GM18861 (cell line): ENCODE measurements at regions not wholly inside any gene's neighbourhood (a gene's known extent, or its start where the extent isn't known, plus 50 kb on each side); places are given as distances from the start of the nearest gene placed in this dataset.
A peak's percentile ranks its signal among the peaks of the same experiment; 100 is the strongest.
"Not testable (repeated sequence)": the region's sequence is repeated elsewhere in the genome, so short reads cannot be mapped to it uniquely, and the experiment has no call there.

ENCODE experiments used
- ATAC-seq: cut with Tn5 transposase; IDR thresholded peaks from one replicate; pipeline ENCODE4 v1.9.1; 2021; ENCODE audit not compliant: unreplicated experiment

GRCh38 chr3:40695848-40696247 is 171.1 kb downstream of the ZNF621 start:
- ATAC-seq: no peak

GRCh38 chr3:40698611-40699010 is 173.9 kb downstream of the ZNF621 start:
- not testable (repeated sequence) for ATAC-seq

GRCh38 chr3:40701016-40701588 is 176.3 kb downstream of the ZNF621 start:
- ATAC-seq: no peak

GRCh38 chr3:40704224-40704623 is 179.5 kb downstream of the ZNF621 start:
- ATAC-seq: no peak

- no peak for ATAC-seq
These were observed 180.9 kb downstream of the ZNF621 start for GRCh38 chr3:40705663-40706062.

GRCh38 chr3:40713306-40713705 is 188.5 kb downstream of the ZNF621 start:
- no peak for ATAC-seq

- no peak for ATAC-seq
These were observed 189.0 kb downstream of the ZNF621 start for GRCh38 chr3:40713795-40714194.

- no peak for ATAC-seq
These were observed 190.1 kb downstream of the ZNF621 start for GRCh38 chr3:40714771-40715345.

GRCh38 chr3:40715551-40715950 is 190.8 kb downstream of the ZNF621 start:
- no peak for ATAC-seq

GRCh38 chr3:40717471-40717870 is 192.7 kb downstream of the ZNF621 start:
- no peak for ATAC-seq

GRCh38 chr3:40718209-40718608 is 193.4 kb downstream of the ZNF621 start:
- no peak for ATAC-seq

GRCh38 chr3:40718681-40719080 is 193.9 kb downstream of the ZNF621 start:
- ATAC-seq: peak; percentile 96

GRCh38 chr3:40719660-40720287 is 195.0 kb downstream of the ZNF621 start:
- no peak for ATAC-seq

GRCh38 chr3:40720341-40720740 is 195.6 kb downstream of the ZNF621 start:
- ATAC-seq: no peak

GRCh38 chr3:40720863-40721262 is 196.1 kb downstream of the ZNF621 start:
- no peak for ATAC-seq

- no peak for ATAC-seq
These were observed 198.4 kb downstream of the ZNF621 start for GRCh38 chr3:40723083-40723660.

GRCh38 chr3:40725031-40725430 is 200.3 kb downstream of the ZNF621 start:
- no peak for ATAC-seq

- no peak for ATAC-seq
These were observed 206.7 kb downstream of the ZNF621 start for GRCh38 chr3:40731445-40731844.

- ATAC-seq: no peak
These were observed 212.2 kb downstream of the ZNF621 start for GRCh38 chr3:40736943-40737342.

- ATAC-seq: no peak
These were observed 212.6 kb downstream of the ZNF621 start for GRCh38 chr3:40737343-40737742.

- no peak for ATAC-seq
These were observed 215.2 kb downstream of the ZNF621 start for GRCh38 chr3:40739971-40740370.

GRCh38 chr3:40741729-40742128 is 217.0 kb downstream of the ZNF621 start:
- ATAC-seq: no peak
